ACC112 (cell line): ENCODE measurements at regions not wholly inside any gene's neighbourhood (a gene's known extent, or its start where the extent isn't known, plus 50 kb on each side); places are given as distances from the start of the nearest gene placed in this dataset.
"Not testable (repeated sequence)": the region's sequence is repeated elsewhere in the genome, so short reads cannot be mapped to it uniquely, and the experiment has no call there.

Experiments used
- H2AFZ ChIP-seq: fragments of 200-600 bp; sonication (generic); one replicate; pipeline ENCODE4 v1.6.0; 2017; ENCODE audit warnings: antibody characterized with exemption, low read length; ENCODE audit not compliant: unreplicated experiment
- H3K27ac ChIP-seq: fragments of 200-600 bp; sonication (generic); 2 replicates; pipeline ENCODE4 v1.5.1; 2014; ENCODE audit warnings: low read depth, mild to moderate bottlenecking, antibody characterized with exemption, low read length, moderate library complexity
- H3K27me3 ChIP-seq: fragments of 200-600 bp; sonication (generic); 2 replicates; pipeline ENCODE4 v1.6.1; 2014; ENCODE audit warnings: mild to moderate bottlenecking, antibody characterized with exemption, low read length, moderate library complexity, mixed read lengths; ENCODE audit not compliant: insufficient read depth
- H3K36me3 ChIP-seq: fragments of 200-600 bp; sonication (generic); 2 replicates; pipeline ENCODE4 v1.6.1; 2016; ENCODE audit warnings: mild to moderate bottlenecking, antibody characterized with exemption, low read length, moderate library complexity, mixed read lengths; ENCODE audit not compliant: insufficient read depth
- H3K4me1 ChIP-seq: fragments of 200-600 bp; sonication (generic); one replicate; pipeline ENCODE4 v1.6.1; 2016; ENCODE audit warnings: low read length, mixed read lengths; ENCODE audit not compliant: insufficient read depth, unreplicated experiment, control insufficient read depth
- H3K4me3 ChIP-seq: fragments of 200-600 bp; sonication (generic); 2 replicates; pipeline ENCODE4 v1.5.1; 2014; ENCODE audit warnings: mild to moderate bottlenecking, low read depth, low read length
- H3K79me2 ChIP-seq: fragments of 200-600 bp; sonication (generic); one replicate; pipeline ENCODE4 v1.6.0; 2016; ENCODE audit warnings: low read length; ENCODE audit not compliant: control insufficient read depth, unreplicated experiment, insufficient read depth

GRCh38 chr5:166899343-166899742 lies 1392.1 kb upstream of the WWC1 start:
- no peaks in the 10 kb centered on the region for H3K27me3 ChIP-seq
- H3K36me3 ChIP-seq: no peaks in the 10 kb centered on the region
- H3K79me2 ChIP-seq: no peaks in the 10 kb centered on the region
- H3K27ac ChIP-seq: no peak overlapping the region
- H2AFZ ChIP-seq: no peak overlapping the region
- no peaks in the 10 kb centered on the region for H3K4me1 ChIP-seq
- no peak overlapping the region for H3K4me3 ChIP-seq

GRCh38 chr5:166904571-166904970 lies 1386.9 kb upstream of the WWC1 start:
- H3K27me3 ChIP-seq: no peaks in the 10 kb centered on the region
- no peaks in the 10 kb centered on the region for H3K79me2 ChIP-seq
- no peak overlapping the region for H3K27ac ChIP-seq
- no peak overlapping the region for H3K4me3 ChIP-seq
- H3K4me1 ChIP-seq: no peaks in the 10 kb centered on the region
- no peak overlapping the region for H2AFZ ChIP-seq
- H3K36me3 ChIP-seq: no peaks in the 10 kb centered on the region

GRCh38 chr5:166906991-166907713 lies 1384.3 kb upstream of the WWC1 start:
- H3K27me3 ChIP-seq: no peaks in the 10 kb centered on the region
- no peaks in the 10 kb centered on the region for H3K79me2 ChIP-seq
- no peaks in the 10 kb centered on the region for H3K4me1 ChIP-seq
- no peak overlapping the region for H3K27ac ChIP-seq
- H2AFZ ChIP-seq: no peak overlapping the region
- no peak overlapping the region for H3K4me3 ChIP-seq
- H3K36me3 ChIP-seq: no peaks in the 10 kb centered on the region

GRCh38 chr5:166909040-166909439 lies 1382.4 kb upstream of the WWC1 start:
- no peaks in the 10 kb centered on the region for H3K27me3 ChIP-seq
- no peaks in the 10 kb centered on the region for H3K4me1 ChIP-seq
- no peaks in the 10 kb centered on the region for H3K36me3 ChIP-seq
- no peak overlapping the region for H3K4me3 ChIP-seq
- H2AFZ ChIP-seq: no peak overlapping the region
- no peaks in the 10 kb centered on the region for H3K79me2 ChIP-seq
- no peak overlapping the region for H3K27ac ChIP-seq

- Histone ChIP-seq H3K79me2 (no peaks in the 10 kb centered on the region), H3K36me3 (no peaks in the 10 kb centered on the region), H3K4me3 (no peak overlapping the region), H3K4me1 (no peaks in the 10 kb centered on the region), H2AFZ (no peak overlapping the region), H3K27me3 (no peaks in the 10 kb centered on the region), H3K27ac (no peak overlapping the region)
Observed at GRCh38 chr5:166909926-166910325, 1381.5 kb upstream of the WWC1 start.

- Histone ChIP-seq H2AFZ (no peak overlapping the region), H3K27me3 (no peaks in the 10 kb centered on the region), H3K27ac (no peak overlapping the region), H3K36me3 (no peaks in the 10 kb centered on the region), H3K4me1 (no peaks in the 10 kb centered on the region), H3K79me2 (no peaks in the 10 kb centered on the region), H3K4me3 (no peak overlapping the region)
Observed at GRCh38 chr5:166910995-166911394, 1380.5 kb upstream of the WWC1 start.

- H3K4me1 ChIP-seq: no peaks in the 10 kb centered on the region
- H3K27ac ChIP-seq: no peak overlapping the region
- H3K79me2 ChIP-seq: no peaks in the 10 kb centered on the region
- H3K27me3 ChIP-seq: no peaks in the 10 kb centered on the region
- H2AFZ ChIP-seq: no peak overlapping the region
- H3K36me3 ChIP-seq: no peaks in the 10 kb centered on the region
- H3K4me3 ChIP-seq: no peak overlapping the region
Observed at GRCh38 chr5:166916021-166916420, 1375.4 kb upstream of the WWC1 start.

GRCh38 chr5:166926138-166926537 lies 1365.3 kb upstream of the WWC1 start:
- no peaks in the 10 kb centered on the region for H3K79me2 ChIP-seq
- no peaks in the 10 kb centered on the region for H3K36me3 ChIP-seq
- H3K4me3 ChIP-seq: no peak overlapping the region
- no peaks in the 10 kb centered on the region for H3K27me3 ChIP-seq
- no peak overlapping the region for H3K27ac ChIP-seq
- no peaks in the 10 kb centered on the region for H3K4me1 ChIP-seq
- no peak overlapping the region for H2AFZ ChIP-seq

- not testable (repeated sequence) for H3K4me3 ChIP-seq, H3K27ac ChIP-seq, H3K36me3 ChIP-seq, H3K4me1 ChIP-seq, H2AFZ ChIP-seq, H3K79me2 ChIP-seq, H3K27me3 ChIP-seq
Observed at GRCh38 chr5:166926806-166927475, 1364.5 kb upstream of the WWC1 start.

GRCh38 chr5:166936351-166936750 lies 1355.1 kb upstream of the WWC1 start:
- no peak overlapping the region for H3K4me3 ChIP-seq
- H3K79me2 ChIP-seq: no peaks in the 10 kb centered on the region
- no peaks in the 10 kb centered on the region for H3K4me1 ChIP-seq
- no peak overlapping the region for H3K27ac ChIP-seq
- H2AFZ ChIP-seq: no peak overlapping the region
- no peaks in the 10 kb centered on the region for H3K36me3 ChIP-seq
- no peaks in the 10 kb centered on the region for H3K27me3 ChIP-seq

- Histone ChIP-seq H3K4me1 (no peaks in the 10 kb centered on the region), H3K79me2 (no peaks in the 10 kb centered on the region), H3K27ac (no peak overlapping the region), H3K27me3 (no peaks in the 10 kb centered on the region), H3K36me3 (no peaks in the 10 kb centered on the region), H2AFZ (no peak overlapping the region), H3K4me3 (no peak overlapping the region)
Observed at GRCh38 chr5:166938071-166938470, 1353.4 kb upstream of the WWC1 start.
